GM19455 (cell line): ENCODE measurements at regions not wholly inside any gene's neighbourhood (a gene's known extent, or its start where the extent isn't known, plus 50 kb on each side); places are given as distances from the start of the nearest gene placed in this dataset.

Source experiments
- ATAC-seq: cut with Tn5 transposase; IDR thresholded peaks from one replicate; pipeline ENCODE4 v1.9.1; 2021; ENCODE audit not compliant: unreplicated experiment

DNA sequence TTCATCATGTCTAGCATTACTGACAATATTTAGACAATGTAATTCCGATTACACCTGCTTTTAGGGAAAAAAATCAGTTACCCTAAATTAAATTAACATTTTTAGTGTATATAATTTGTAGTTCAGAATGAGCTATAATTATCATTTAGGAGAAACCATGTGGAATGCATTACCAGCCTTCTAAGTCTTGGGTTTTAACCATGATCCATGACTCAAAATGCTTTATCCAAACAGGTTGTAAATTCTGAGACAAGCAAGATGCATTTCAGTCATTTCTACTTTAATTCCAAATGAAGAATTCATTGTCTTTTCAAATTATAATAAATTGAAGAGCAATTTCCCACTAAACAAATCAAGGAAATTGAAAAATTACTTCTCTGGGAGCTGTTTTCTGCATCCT, 243.7 kb upstream of the LRIG1 start:
- no peak for ATAC-seq

DNA sequence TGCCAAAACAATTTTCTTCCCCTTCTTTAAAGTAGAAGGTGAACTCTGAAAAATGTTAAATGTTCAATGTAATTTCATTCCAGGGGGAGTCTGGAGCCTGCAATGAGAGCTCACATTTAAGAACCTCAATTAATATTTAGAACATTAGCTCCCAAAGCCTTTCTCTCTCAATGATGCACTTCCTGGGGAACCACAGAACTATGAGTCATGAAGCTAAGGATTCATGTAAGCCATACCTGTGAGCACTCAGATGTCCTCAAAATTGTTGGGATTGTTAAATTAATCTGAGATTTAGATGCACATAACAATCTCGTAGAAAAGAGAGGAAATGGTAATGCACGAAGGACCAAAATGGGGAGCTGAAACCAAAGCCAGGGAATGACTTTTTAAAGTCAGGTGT, 244.2 kb upstream of the LRIG1 start:
- no peak for ATAC-seq

DNA sequence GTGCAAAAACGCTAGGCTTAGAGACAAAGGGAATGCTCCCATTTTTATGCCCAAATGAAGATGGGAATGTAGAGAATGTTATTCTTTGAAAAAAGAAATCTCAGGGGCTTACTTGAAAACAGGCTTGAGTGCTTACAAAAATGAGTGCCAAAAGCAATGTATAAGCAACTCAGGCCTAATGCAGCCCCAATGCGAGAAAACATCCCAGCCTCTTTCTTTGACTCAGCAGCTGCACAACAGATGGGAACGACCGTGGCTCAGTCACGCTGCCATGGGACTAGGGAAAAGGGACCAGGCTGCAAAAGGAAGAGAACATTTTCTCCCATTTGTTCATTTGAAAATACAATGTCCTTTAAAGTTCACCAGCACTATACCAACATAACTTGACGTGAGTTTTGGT, 246.4 kb upstream of the LRIG1 start:
- ATAC-seq: no peak

DNA sequence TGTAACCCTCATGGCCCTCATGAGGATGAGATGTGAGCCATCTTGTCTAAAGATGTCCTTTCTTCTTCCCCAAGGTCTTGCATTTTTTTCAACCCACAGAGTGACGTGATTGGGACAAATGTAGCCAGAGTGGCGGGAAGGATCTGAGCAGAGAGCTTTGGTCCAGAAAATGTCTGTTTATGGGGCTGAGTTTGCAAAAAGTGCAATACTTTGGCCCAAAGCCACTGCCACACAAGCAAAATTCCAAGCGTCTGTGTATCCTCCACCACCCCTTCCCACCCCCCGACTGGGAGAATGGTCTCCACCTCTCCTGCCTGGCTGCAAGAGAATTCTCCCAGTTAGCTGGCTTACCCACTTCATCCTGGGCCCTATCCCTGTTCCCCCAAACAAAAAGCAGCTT, 246.9 kb upstream of the LRIG1 start:
- no peak for ATAC-seq

DNA sequence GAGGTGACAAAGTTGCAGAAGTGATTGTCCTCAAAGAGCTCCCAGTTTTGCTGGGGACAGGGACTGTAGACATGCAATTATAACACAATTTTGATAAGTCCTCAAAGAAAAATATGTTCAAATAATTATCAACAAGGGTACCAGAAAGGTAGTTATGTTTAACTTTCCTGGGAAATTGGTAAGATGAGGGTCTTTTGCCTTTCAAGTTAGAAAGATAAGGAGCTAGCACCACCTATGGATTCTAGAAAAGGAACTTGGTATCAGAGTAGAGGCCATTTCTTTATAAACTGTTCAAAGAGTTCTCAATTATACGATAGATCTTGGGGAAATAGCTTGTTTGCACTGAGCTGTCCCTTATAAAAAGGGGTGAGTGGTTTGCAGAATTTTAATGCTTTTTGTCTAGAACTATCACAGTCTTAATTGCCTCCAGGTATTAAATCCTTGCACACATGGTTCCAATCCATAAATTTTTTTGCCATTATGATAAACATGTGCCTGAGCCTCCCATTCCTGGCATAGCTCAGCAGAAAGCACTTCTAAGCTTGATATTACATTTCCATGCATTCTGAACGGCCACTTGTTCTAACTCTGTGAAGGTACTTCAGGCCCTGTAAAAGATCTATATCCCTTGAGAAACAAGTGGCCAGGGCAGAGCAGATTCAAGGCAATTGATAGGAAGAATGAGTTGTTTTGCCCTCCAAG, 247.5 kb upstream of the LRIG1 start:
- no peak for ATAC-seq

DNA sequence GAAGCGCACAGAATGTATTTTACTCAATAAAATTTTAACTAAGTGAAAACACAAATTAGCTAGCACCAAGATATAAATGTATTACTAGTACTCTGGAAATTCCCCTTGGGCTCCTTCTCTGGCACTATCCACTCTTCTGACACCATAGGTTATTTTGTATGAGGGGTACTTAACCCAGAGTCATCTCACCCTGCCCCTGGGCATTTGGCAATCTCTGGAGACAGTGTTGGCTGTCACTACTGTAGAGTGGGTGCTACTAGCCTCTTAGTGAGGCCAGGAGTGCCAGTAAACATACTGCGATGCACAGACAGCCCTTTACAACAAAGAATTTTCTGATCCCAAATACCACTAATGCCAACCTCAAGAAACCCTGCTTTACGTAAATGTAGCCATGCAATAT, 246.3 kb upstream of the KBTBD8 start:
- ATAC-seq: no peak

DNA sequence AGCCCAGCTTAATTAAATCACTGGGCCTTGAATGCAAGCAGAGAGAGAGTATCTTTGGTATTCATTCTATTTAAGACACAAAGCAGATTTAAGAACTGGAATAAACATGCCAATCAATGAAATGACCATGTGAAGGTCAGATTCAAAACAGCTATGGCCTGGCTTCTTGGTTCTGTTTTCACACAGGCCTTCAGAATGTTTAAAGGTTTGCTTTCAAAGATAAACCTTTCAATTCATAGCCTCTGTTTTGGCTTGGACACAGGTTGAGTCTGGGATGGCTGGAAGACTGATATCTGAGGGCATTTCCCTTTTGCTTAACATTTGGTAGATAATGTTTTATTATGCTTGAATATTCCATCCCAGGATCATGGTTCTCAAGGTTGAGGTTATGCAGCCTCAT, 244.4 kb upstream of the KBTBD8 start:
- ATAC-seq: no peak

DNA sequence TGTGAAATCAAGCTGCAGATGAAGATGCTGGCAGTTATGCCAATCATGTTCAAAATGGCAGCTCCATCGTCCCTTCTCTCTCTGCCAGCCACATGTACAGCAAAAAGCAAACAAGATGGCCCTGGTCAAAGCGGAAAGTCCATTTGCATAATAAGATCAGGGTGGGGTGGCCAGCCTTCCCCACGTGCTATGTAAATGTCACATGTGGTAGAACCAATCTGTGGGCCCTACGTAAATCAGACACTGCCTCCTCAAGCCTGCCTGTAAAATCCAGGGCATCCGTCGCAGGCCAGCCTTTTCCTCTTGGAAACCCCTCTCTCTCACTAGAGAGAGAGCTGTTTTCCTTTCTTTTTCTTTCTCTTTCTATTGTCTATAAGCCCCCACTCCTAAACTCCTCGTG, 243.5 kb upstream of the KBTBD8 start:
- no peak for ATAC-seq

DNA sequence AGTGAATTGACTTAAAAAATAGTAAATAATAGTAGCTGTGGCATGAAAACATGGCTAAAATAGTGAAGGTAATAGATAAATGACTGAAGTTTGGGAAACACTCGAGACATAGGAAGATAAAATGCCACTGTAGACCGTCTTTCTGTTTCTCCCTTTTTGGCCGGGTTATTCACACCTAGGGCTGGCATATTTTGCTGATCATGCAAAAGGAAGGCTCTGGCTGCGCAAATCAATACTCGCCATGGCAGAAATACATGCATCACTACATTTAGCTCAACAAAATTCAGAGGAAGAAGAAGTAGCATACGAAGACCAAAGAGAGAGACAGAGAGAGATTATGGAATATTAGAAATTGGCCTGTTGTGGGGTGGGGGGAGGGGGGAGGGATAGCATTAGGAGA, 242.2 kb upstream of the KBTBD8 start:
- ATAC-seq: no peak

DNA sequence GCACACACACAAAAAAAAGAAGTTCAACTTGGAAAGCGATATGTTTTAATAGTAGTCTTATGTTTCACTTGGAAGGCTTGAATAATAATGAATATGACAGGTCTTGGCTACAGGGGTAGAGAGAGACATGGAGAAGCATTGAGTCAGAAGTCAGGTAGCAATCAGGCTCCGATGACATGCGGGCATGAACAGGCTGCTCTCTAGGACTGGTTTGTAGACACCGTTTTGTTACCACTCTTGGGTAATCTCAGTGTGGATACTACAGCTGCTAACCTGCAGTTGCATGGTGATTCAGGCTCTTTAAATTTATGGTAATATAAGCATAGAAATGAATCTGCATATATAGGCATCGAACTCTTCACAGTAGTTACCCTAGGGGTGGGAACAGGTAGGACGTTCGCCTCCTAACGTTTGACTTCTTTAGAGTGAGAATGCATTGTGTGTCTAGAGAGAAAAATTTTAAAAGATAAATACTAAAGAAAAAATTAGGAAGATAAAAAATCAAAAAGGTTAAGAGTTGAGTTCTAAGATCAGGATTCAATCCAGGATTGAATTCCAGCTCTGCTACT, 241.6 kb upstream of the KBTBD8 start:
- no peak for ATAC-seq

DNA sequence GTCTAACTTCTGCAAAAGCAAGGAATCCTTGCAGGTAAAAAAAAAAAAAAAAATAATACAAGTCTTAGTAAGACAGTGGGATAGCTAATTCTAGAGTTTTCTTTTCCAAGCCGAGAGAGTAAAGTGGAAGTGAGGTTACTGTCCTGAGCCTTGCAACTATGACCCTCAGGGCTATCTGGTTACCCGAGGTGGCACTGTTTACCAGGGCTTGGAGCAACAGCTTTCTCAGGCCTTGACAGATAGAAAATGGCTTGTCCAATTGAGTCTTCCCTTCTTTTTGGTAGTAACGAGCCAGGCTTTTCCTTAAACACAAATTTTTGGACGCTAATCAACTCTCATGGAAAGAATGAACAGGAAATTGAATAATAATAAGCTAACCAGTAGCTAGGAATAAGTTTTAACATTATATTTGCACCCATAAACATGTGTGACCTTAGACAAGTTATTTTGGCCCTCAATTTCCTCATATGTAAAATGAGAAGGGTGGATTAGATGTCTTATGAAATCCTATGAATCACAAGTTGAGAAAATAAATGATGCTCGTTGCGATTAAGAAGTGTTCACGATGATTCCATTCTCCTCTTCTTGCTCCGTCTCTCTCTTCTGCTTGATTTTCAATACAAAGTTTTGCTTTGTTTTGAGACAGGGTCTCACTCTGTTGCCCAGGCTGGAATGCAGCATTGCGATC, 236.9 kb upstream of the KBTBD8 start:
- ATAC-seq: no peak

DNA sequence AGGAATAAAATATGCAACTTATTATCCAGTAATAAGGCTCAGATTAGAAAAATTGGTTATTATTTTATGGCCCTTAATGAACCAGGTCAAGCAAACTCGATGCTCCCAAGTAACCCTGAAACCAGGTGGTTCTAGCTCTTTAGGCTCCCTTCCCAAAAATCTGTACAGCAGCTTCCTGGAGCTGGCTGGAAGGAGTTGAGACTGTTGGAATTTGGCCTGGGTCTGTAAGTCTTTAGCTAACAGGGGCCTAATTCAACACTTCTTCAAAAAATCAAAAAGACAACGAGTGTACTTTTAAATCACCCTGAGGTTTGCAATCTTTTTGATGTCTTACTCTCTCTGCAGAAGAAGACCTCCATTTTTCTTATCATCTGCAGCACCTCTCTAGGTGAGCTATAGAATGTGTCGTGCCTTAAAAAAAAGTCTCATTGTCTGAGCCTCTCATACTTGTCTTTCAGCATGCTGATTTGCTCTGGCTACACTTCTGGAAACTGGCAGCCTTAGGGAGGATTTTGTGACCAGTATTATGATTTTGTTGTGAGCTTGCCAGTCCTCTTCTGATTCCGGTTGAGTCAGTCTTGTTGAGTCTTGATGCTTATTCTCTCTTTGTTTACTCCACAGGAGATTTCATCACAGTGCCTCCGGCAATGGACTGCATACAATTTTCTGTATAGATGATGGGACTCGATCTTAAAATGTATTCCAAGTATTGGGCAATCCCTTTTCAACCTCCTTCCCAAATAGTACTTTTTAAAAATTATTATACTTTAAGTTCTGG, 235.0 kb upstream of the KBTBD8 start:
- ATAC-seq: no peak

DNA sequence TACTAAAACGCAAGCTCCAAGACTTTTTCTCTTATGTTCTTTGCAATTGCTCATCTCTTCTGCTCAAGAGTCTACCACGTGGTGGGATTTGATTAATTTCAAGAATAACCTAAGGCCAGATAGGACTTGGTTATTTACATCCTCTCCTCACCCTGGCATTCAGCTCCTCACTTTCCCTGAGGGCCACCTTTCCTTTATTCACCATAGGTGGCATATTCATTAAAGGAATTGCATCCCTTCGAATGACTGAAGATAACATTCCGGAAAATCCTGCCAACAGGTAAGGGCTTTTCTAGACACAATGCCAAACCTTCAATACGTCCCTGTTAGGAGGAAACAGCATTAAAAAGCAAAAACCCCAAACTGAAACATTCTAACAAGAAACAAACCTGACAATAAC, 220.0 kb upstream of the KBTBD8 start:
- ATAC-seq: no peak

DNA sequence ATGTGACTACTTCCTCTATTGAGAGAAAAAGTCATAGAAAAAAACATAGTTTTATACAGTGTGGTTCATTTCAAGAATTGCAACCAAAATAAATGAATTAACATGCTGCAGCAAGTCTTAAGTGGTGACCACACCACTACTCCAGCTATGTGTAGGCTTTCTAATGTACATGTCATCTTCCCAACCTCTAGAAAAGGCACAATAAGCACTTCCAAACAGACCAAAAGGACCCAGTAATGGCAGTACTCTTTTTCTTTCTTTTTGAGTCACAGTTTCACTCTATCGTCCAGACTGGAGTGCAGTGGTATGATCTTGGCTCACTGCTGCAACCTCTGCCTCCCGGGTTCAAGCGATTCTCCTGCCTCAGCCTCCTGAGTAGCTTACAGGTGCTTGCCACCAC, 219.3 kb upstream of the KBTBD8 start:
- no peak for ATAC-seq

DNA sequence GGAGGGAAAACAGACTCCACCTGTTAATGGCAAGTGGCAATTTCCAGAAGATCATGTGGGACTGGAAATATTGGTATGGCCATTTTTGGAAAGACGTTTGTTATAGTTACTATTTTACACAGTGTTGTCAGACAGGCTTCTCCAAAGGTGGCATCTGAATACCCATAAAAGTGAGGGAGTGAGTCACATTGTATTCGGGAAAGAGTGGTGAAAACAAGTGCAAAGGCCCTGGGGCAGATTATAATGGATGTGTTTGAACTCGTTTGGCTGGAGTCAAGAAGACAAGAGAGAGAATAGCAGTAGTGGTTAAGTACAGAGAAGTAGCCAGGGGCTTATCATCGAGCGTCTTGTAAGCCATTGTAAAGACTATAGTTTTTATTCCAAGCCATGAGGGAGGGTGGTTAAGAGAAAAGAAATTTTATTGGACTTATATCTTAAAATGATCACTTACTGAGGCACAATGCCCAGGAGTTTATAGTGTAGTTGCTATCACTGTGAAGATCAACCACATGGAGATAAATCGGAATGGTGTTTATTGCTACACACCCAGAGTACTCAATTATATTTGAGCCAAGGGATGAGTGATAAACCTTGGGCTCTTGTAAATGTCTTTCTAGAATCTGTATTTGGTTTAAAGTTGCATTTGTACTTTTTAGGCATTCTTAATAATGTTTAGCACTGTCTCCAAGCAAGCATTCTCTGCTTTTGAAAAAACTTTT, 212.8 kb upstream of the KBTBD8 start:
- ATAC-seq: no peak

DNA sequence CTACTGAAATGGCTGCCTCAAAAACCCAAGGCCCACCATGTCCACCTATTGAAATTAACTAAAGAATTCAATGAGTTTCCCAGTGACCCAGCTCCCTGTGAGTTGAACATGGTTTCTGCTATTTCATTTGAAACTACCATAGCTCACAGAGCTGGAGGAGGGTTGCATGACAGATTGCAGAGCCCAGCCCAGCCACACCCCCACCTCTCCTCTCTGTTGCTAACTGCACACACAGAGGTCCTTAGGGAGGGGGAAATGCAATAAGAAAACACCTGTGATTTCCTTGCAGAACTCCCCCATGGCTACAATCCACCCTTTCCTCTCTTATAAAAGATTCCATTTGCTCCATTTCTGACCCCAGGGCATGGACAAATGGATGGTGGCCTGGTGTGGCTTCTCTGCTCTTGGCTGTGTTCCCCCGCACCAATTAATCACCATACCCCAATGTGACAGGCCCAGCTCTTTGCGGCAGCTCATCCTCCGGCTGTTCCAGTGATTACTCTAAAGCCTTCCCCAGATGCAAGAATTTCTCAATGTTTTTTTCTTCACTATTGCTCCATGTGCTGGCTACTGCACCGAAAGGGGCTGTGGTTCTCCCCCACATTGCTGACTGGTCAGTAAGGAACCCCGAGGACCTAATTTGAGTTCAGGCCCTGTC, 208.4 kb upstream of the KBTBD8 start:
- ATAC-seq: no peak

DNA sequence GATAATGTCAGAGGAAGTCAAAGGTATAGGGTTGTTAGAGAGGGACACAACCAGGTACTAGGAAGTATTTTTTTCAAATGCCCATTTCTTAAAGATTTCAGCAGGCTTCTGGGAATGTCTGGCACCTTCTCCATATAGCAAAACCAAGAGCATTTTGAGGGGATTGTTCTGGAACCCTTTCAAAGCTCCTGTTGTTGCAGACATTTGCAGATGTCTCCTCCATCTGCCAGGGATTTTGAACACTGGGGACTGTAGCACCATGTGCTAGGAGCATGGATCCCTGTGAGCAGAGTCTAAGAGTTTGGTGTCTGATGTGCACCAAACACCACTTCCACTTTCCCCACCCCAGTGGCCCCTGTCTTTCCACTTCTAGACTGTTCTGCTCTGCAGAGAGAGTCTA, 206.0 kb upstream of the KBTBD8 start:
- no peak for ATAC-seq

DNA sequence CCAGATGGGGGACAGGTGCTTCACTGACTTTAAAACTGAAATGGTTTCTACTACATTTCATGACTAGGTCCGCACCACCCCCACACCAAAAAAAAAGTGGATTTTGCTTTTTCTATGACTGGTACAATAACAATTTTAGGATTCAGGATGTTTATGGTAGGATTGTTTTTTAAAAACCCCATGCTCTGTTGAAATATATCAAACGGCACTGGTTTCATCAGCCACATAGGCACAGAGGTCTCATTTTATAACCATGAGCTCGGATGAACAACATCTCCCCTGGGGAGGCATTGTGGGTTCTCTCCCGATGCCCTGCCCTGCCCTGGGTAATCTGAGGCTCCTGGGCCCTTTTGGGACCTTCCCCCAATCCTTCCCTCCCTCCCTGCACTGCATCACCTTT, 202.7 kb upstream of the KBTBD8 start:
- ATAC-seq: no peak

DNA sequence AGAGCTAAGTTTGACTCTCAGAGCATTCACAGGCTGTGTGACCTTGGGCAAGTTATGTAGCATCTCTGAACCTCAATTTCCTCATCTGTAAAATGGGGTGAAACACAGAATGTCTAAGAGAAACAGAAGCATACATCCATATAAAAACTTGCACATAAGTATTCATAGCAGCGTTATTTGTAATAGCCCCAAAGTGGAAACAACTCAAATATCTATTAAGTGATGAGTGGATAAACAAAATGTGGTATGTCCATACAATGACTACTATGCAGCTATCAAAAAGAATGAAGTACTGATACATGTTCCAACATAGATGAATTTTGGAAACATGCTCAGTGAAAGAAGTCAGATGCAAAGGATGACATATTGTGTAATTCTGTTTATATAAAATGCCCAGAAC, 201.8 kb upstream of the KBTBD8 start:
- no peak for ATAC-seq

DNA sequence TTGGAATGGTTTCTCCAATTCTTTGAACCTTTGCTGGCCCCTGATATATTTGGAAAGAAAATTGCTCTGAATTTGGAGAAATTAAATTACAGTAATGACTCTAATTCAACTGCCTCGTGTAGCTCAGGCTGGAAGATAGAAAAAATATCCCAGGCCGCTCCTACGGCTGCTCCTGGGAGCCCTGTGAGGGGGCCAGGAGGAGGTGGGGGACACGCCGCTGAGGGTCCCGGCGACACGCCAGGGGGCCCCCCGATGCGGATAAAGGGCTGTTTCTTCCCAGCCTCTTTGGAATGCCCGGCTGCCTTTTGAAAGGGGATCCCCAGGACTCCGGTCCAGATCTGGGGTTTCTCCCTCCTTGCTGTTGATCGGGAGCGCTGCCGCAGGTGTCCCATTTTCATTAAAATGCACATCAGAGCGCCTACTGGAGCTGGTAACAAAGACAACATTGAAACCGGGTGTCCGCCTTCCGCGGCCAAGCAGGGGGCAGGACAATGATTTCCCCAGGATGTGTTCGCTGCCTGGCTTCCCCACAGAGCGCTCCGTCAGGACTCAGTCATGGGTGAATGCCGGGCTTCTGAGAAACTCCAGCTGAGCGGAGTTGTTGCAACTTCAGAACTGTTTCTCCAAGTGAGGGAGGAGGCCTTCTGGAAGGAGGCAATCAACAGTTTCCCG, 200.1 kb upstream of the KBTBD8 start:
- ATAC-seq: no peak
